ENCODE measurements at regions not wholly inside any gene's neighbourhood (a gene's known extent, or its start where the extent isn't known, plus 50 kb on each side); places are given as distances from the start of the nearest gene placed in this dataset.
A peak's percentile ranks its signal among the peaks of the same experiment; 100 is the strongest.

GRCh38 chr3:23659840-23660430 is 145.8 kb upstream of the UBE2E1 start:
- Histone ChIP-seq H3K4me3 (no peak overlapping the region), H3K27me3 (ENCODE audit: low read depth) (no peaks in the 10 kb centered on the region), H3K27ac (replicated peaks) (no peak overlapping the region), H3K4me1 (no peaks in the 10 kb centered on the region), H3K9me3 (replicated peaks) (peaks cover 12% of the 10 kb centered on the region), H3K36me3 (no peaks in the 10 kb centered on the region)
- no peak for DNase-seq
- intact Hi-C loops (cut with micrococcal nuclease): no loop called here
- TF ChIP-seq CTCF (IDR thresholded peaks at IDR 0.05; ENCODE audit: borderline replicate concordance): no peak

DNA sequence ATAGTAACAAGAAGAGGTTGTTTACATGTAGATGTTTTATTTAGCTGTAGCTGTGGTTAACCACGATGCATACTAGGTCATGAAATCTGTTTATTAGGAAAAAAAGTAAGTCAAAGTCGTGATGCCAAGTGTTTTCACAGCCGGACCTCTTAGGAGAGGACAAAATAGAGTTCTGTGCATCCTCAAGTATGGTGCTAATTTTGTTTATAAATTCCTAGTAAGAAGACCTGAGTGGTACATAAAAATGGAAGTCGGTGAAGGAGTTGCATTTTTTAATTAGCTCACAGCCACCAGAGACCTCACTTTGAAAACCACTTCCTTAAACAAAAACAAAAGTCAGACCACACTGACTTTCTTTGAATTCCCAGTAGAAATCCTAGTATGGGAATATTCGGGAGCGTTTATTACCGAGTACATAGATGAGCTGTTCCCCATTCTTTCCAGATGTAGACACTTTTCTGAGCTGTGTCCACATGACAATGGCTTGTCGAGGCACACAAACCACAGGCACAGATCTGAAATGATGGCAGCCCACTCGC is 143.6 kb upstream of the UBE2E1 start:
- peak overlapping the region; percentile 33 for H3K27ac ChIP-seq (replicated peaks)

GRCh38 chr3:23663246-23663645 is 142.5 kb upstream of the UBE2E1 start:
- Histone ChIP-seq H3K36me3 (no peaks in the 10 kb centered on the region), H3K27ac (replicated peaks) (peak overlapping the region; percentile 33), H3K4me1 (no peaks in the 10 kb centered on the region), H3K4me3 (no peak overlapping the region), H3K27me3 (ENCODE audit: low read depth) (no peaks in the 10 kb centered on the region), H3K9me3 (replicated peaks) (no peaks in the 10 kb centered on the region)
- intact Hi-C loops (cut with micrococcal nuclease): no loop called here
- TF ChIP-seq CTCF (IDR thresholded peaks at IDR 0.05; ENCODE audit: borderline replicate concordance): no peak
- DNase-seq: no peak

More for the DNA sequence above, 143.6 kb upstream of the UBE2E1 start:
- Histone ChIP-seq H3K4me3 (no peak overlapping the region), H3K9me3 (replicated peaks) (no peaks in the 10 kb centered on the region), H3K36me3 (no peaks in the 10 kb centered on the region), H3K4me1 (no peaks in the 10 kb centered on the region), H3K27me3 (ENCODE audit: low read depth) (no peaks in the 10 kb centered on the region)
- DNase-seq: no peak
- intact Hi-C loops (cut with micrococcal nuclease): no loop called here
- TF ChIP-seq CTCF (IDR thresholded peaks at IDR 0.05; ENCODE audit: borderline replicate concordance): no peak

DNA sequence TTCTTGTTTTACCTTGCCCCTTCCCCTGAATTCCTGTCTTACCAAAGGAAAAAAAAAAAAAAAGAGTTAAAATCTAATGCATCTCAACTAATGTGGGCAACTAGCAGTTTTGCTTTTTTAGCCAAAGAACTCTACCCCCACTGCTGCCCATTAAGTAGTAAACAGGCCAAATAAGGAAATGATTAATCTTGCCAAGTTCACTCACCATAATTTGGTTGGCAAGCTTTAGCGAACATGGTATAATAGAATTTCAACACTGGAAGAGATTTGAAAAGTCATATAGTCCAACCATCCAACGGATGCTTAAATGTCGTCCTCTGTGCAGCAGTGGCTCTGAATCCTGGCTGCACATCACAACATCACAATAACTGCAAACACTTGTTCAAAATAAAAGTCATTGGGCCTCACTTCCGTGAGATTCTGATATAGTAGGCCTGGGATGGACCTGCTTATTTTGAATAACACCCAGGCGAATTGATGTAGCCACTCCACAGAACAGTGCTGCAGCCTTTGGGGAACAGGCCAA is 142.0 kb upstream of the UBE2E1 start:
- no peak overlapping the region for H3K27ac ChIP-seq (replicated peaks)

DNA sequence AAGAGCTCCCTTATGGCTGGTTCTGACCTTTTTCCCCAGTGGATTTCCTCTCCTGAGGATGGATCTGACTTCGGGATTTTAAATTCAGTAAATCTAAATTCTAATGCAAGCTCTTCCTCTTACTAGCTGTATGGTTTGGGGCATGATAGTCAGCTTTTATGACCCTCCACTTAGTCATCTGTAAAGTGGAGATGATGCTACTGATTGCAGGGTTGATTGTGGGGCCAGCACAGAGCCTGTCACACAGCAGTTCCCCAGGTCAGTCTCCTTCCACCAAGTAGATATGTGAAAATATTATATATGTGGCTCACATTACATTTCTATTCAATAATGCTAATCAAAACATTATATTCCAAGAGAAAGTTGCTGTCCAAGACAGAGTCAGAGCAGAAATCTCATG is 141.3 kb upstream of the UBE2E1 start:
- Histone ChIP-seq H3K27ac (replicated peaks) (no peak overlapping the region), H3K36me3 (no peaks in the 10 kb centered on the region)

More for the DNA sequence above, 142.0 kb upstream of the UBE2E1 start:
- Histone ChIP-seq H3K36me3 (no peaks in the 10 kb centered on the region), H3K27me3 (ENCODE audit: low read depth) (no peaks in the 10 kb centered on the region), H3K4me3 (no peak overlapping the region), H3K9me3 (replicated peaks) (no peaks in the 10 kb centered on the region), H3K4me1 (no peaks in the 10 kb centered on the region)
- TF ChIP-seq CTCF (IDR thresholded peaks at IDR 0.05; ENCODE audit: borderline replicate concordance): no peak
- intact Hi-C loops (cut with micrococcal nuclease): no loop called here
- DNase-seq: no peak

More for the DNA sequence above, 141.3 kb upstream of the UBE2E1 start:
- H3K4me1 ChIP-seq: no peaks in the 10 kb centered on the region
- intact Hi-C loops (cut with micrococcal nuclease): no loop called here
- H3K27me3 ChIP-seq (ENCODE audit: low read depth): no peaks in the 10 kb centered on the region
- H3K4me3 ChIP-seq: no peak overlapping the region
- no peaks in the 10 kb centered on the region for H3K9me3 ChIP-seq (replicated peaks)
- TF ChIP-seq CTCF (IDR thresholded peaks at IDR 0.05; ENCODE audit: borderline replicate concordance): no peak
- DNase-seq: no peak
